GM21717 (cell line): ENCODE measurements at regions not wholly inside any gene's neighbourhood (a gene's known extent, or its start where the extent isn't known, plus 50 kb on each side); places are given as distances from the start of the nearest gene placed in this dataset.

Experiments
- ATAC-seq: cut with Tn5 transposase; IDR thresholded peaks from one replicate; pipeline ENCODE4 v1.9.1; 2021; ENCODE audit warnings: mild to moderate bottlenecking, moderate library complexity; ENCODE audit not compliant: unreplicated experiment

- ATAC-seq = no peak
These were observed 58.7 kb upstream of the SH3RF3 start for GRCh38 chr2:109070290-109070689.

- no peak for ATAC-seq
These were observed 59.4 kb upstream of the SH3RF3 start for GRCh38 chr2:109069331-109070194.

GRCh38 chr2:109068811-109069210 is 60.2 kb upstream of the SH3RF3 start:
- ATAC-seq = no peak

GRCh38 chr2:109067631-109068125 is 61.3 kb upstream of the SH3RF3 start:
- no peak for ATAC-seq

- ATAC-seq = no peak
These were observed 61.9 kb upstream of the SH3RF3 start for GRCh38 chr2:109066917-109067597.

GRCh38 chr2:109066501-109066900 is 62.5 kb upstream of the SH3RF3 start:
- no peak for ATAC-seq

GRCh38 chr2:109065391-109065734 is 63.6 kb upstream of the SH3RF3 start:
- no peak for ATAC-seq

- no peak for ATAC-seq
These were observed 64.2 kb upstream of the SH3RF3 start for GRCh38 chr2:109064660-109065390.

GRCh38 chr2:109062859-109063700 is 65.9 kb upstream of the SH3RF3 start:
- no peak for ATAC-seq

GRCh38 chr2:109062145-109062858 is 66.7 kb upstream of the SH3RF3 start:
- no peak for ATAC-seq

- ATAC-seq = no peak
These were observed 67.3 kb upstream of the SH3RF3 start for GRCh38 chr2:109061736-109062135.

GRCh38 chr2:109060496-109060895 is 68.5 kb upstream of the SH3RF3 start:
- no peak for ATAC-seq

GRCh38 chr2:109059474-109060165 is 69.4 kb upstream of the SH3RF3 start:
- no peak for ATAC-seq

GRCh38 chr2:109058802-109059201 is 69.8 kb upstream of the EDAR start:
- no peak for ATAC-seq

- ATAC-seq = no peak
These were observed 69.2 kb upstream of the EDAR start for GRCh38 chr2:109058191-109058632.

GRCh38 chr2:109057686-109058085 is 68.7 kb upstream of the EDAR start:
- no peak for ATAC-seq

- ATAC-seq = no peak
These were observed 66.4 kb upstream of the EDAR start for GRCh38 chr2:109055435-109055834.

GRCh38 chr2:109054865-109055264 is 65.8 kb upstream of the EDAR start:
- ATAC-seq = no peak

GRCh38 chr2:109053716-109054115 is 64.7 kb upstream of the EDAR start:
- no peak for ATAC-seq
